ENCODE measurements at regions not wholly inside any gene's neighbourhood (a gene's known extent, or its start where the extent isn't known, plus 50 kb on each side); places are given as distances from the start of the nearest gene placed in this dataset.

DNA sequence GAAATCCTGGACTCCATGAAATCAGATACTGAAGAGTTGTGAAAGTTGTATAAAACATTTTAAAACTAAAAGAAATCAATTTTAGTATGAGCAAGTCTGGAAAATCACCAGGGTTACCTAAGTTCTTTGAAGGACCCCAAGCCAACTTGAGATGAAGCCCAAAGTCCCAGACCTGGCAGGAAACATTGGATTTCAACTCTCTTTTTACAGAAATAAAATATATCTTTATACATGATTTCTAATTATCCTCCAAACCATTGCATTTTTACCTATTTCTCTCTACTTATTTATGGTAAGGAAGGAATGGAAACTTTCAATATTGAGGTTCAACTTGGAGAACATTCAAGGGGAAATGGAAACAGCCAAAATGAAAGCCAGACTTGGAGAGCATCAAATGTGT lies 390.6 kb upstream of the C9orf72 start:
- no peak for DNase-seq (ENCODE audit: low read depth)
- no peak overlapping the region for H3K4me3 ChIP-seq (ENCODE audit: low read depth, low read length)
- TF ChIP-seq, protein P1, sequence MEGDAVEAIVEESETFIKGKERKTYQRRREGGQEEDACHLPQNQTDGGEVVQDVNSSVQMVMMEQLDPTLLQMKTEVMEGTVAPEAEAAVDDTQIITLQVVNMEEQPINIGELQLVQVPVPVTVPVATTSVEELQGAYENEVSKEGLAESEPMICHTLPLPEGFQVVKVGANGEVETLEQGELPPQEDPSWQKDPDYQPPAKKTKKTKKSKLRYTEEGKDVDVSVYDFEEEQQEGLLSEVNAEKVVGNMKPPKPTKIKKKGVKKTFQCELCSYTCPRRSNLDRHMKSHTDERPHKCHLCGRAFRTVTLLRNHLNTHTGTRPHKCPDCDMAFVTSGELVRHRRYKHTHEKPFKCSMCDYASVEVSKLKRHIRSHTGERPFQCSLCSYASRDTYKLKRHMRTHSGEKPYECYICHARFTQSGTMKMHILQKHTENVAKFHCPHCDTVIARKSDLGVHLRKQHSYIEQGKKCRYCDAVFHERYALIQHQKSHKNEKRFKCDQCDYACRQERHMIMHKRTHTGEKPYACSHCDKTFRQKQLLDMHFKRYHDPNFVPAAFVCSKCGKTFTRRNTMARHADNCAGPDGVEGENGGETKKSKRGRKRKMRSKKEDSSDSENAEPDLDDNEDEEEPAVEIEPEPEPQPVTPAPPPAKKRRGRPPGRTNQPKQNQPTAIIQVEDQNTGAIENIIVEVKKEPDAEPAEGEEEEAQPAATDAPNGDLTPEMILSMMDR (conservative IDR thresholded peaks at IDR 0.05; ENCODE audit: low read depth, low read length): no peak

DNA sequence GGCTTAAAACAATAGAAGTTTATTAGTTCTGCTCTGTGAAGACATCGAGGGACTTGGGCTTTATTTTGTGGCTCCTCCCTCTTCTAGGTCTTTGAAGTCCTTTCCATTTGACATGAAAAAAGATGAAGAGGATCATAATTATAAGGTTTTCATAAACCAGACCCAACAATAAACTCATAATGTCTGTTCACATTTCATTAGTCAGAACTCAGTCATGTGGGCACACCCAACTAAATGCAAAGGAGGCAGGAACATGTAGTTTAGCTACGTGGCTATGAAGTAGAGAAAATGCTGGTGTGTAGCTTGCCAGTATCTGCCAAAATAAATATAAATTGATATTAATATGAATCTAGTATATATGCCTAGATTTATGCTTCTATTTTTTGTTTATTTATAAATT lies 393.9 kb upstream of the C9orf72 start:
- H3K4me3 ChIP-seq (ENCODE audit: low read depth, low read length): no peak overlapping the region
- TF ChIP-seq, protein P1 (conservative IDR thresholded peaks at IDR 0.05; ENCODE audit: low read depth, low read length): no peak
- DNase-seq (ENCODE audit: low read depth): no peak

- DNase-seq (ENCODE audit: low read depth): no peak
- H3K4me3 ChIP-seq (ENCODE audit: low read depth, low read length): no peak overlapping the region
- TF ChIP-seq, protein P1 (conservative IDR thresholded peaks at IDR 0.05; ENCODE audit: low read depth, low read length): no peak
These were observed 404.6 kb upstream of the C9orf72 start for GRCh38 chr9:27977931-27978330.

- TF ChIP-seq, protein P1 (conservative IDR thresholded peaks at IDR 0.05; ENCODE audit: low read depth, low read length): no peak
- H3K4me3 ChIP-seq (ENCODE audit: low read depth, low read length): no peak overlapping the region
- DNase-seq (ENCODE audit: low read depth): no peak
These were observed 412.4 kb upstream of the C9orf72 start for GRCh38 chr9:27985714-27986113.

GRCh38 chr9:27990524-27990923 lies 417.2 kb upstream of the C9orf72 start:
- TF ChIP-seq, protein P1 (conservative IDR thresholded peaks at IDR 0.05; ENCODE audit: low read depth, low read length): no peak
- no peak for DNase-seq (ENCODE audit: low read depth)

DNA sequence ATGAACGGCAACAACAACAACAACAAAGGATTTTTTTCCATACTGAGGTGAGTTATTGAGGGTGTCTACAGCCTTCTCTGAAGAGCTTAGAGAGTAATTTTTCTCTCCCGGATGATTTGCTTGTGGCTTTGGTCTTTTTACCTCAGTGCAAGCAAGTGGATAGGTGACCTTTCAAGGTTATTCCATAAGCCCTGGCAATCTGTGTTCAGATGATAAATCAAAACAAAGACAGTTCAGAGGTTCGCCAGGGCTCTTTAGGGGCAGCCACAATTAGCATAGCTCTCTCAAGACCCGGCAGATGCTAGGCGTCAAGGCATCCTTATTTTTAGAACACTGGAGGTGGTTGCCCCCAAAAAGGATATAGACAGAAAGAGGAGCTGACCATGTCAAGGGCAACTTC lies 417.9 kb upstream of the C9orf72 start:
- DNase-seq (ENCODE audit: low read depth): no peak
- no peak overlapping the region for H3K4me3 ChIP-seq (ENCODE audit: low read depth, low read length)
- TF ChIP-seq, protein P1 (conservative IDR thresholded peaks at IDR 0.05; ENCODE audit: low read depth, low read length): no peak

More at GRCh38 chr9:27990524-27990923, 417.2 kb upstream of the C9orf72 start:
- H3K4me3 ChIP-seq (ENCODE audit: low read depth, low read length): no peak overlapping the region

- TF ChIP-seq, protein P1 (conservative IDR thresholded peaks at IDR 0.05; ENCODE audit: low read depth, low read length): no peak
- no peak overlapping the region for H3K4me3 ChIP-seq (ENCODE audit: low read depth, low read length)
- DNase-seq (ENCODE audit: low read depth): no peak
These were observed 427.8 kb upstream of the C9orf72 start for GRCh38 chr9:28001096-28001495.

Data from choroid plexus epithelial cell (primary cell).